ENCODE measurements at regions not wholly inside any gene's neighbourhood (a gene's known extent, or its start where the extent isn't known, plus 50 kb on each side); places are given as distances from the start of the nearest gene placed in this dataset.
"Not testable (repeated sequence)": the region's sequence is repeated elsewhere in the genome, so short reads cannot be mapped to it uniquely, and the experiment has no call there.

DNA sequence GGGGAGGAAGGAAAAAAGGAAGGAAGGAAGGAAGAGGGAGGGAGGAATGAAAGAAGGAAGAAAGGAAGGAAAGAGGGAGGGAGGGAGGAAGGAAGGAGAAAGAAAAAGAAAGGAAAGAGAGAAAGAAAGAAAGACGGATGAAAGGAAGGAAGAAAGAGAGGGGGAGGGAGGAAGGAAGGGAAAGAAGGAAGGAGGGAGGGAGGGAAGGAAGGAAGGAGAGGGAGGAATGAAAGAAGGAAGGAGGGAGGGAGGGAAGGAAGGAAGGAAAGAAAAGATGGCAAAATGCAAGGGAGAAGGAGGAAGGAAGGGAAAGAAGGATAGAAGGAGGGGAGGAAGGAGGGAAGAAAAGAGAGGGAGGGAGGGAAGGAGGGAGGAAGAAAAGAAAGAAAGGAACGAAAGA is 257.3 kb upstream of the C16orf82 start:
- DNase-seq, result no peak

DNA sequence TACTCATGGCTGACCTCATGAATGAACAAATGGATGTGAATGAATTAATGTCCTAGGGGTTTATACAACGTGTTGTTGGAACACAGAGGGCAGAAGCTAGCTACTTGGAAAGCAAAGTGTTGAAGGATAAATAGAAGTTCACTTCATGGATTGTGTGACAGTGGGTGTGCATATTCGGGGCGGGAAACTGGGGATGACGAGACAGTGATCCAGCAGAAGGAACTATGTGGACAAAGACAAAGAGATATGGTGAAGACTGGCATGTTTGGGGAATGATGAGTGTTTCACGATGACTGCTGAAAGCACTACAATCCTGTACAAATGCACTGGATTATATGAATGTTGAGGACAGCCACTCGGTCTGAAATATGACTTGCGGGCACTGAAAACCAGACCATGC is 250.5 kb upstream of the C16orf82 start:
- DNase-seq, result no peak

DNA sequence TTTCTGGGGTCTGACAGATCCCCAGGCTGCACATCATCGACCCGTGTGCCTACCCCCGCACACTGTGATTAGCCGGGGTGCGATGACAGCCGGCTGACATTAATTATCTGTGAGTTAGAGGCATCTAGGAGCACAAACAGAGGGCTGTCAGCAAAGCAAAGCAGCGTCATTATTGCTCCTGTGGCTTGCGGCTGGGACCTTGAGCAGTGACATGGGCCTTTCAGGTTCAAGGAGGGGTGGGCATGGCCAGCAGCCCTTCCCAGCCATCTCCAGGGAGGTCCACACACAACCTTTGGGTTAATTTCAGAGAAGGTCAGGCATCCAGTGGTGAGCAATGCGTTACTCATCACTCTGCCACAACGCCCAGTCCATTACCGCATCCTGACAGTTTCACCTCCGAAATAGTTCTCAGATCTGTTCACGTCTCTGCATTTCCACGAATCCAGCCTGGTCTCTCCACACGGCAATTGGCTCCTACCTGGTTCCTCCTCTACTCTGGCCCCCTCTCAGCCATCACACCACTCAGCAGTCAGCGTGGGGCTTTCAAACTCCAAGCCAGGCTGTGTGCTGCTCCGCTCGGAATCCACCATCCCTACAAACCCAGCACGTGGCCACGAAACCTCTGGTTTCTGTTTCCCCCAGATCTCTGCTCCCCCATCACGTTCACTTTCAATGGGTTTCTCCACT is 249.7 kb upstream of the C16orf82 start:
- no peak for DNase-seq

DNA sequence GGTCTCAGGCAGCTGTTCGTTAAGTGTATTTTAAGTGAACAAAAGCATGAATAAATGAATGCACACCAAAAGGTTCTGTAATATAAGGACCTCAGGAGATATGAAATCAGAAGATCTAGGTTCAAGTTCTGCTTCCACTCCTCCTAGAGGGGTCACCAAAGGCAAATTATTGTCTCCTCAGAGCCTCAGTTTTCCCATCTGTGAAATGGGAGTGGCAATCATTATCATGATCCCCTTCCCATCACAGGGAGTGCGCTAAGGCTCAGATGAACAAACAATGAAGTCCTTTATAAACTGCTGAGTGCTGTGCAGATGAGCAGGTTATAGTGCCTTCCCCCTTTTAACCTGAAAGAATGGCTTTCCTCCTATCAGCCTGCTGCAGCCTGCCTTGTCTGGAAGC is 248.3 kb upstream of the C16orf82 start:
- DNase-seq, result no peak

DNA sequence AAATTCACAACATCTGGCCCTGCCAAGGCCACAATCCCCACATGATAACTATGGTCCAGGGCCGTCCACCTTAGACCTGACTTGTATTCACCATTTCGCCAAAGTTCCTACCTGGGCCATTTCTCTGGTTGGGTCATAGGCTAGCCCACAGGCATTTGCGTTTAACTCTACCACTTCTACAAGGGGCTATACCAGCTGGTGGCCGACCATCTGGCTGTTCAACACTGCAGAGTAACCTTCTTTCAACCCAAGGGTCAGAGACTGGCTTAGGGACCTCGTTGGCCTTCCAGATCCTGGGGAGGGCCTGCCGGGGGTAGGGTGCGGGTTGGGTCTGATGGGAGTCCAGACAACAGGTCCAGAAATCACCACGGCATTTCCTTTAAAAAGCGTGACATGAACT is 242.3 kb upstream of the C16orf82 start:
- no peak for DNase-seq

DNA sequence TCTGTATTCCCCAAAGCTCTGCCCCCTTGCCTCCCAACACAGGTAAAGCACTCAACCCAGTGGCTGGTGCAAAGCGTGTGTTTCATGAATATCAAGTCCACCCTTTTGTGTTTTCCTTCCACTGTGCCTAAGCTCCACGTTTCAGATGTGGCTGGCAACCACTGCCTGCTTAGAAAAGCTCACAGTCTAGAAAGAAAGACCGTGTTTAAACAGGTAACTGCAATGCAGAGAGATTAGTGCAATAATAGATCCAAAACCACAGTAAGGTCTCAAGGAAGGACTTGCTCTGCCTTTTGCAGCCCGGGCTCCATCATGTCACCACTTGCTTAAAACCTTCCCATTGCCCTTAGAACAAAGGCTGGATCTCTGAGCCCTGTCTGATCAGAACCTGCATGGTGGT is 240.2 kb upstream of the C16orf82 start:
- no peak for DNase-seq

DNA sequence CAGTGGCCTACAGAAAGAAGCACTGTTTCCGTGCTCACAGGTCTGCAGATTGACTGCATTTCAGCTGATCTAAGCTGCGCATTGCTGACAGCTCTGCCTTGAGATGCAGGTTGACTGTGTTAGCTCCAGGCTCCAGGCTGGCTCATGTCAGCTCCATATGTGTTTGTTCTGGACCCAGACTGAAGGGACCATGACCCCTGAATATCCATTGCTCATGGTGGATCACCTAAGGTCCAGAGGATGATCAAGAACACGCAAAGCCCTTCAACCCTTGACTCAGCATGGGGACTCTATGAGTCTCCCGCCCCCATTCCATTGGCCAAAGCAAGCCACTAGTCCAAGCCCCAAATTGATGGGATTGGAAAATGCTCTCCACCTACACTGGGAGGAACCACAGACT is 239.3 kb upstream of the C16orf82 start:
- DNase-seq, result no peak

DNA sequence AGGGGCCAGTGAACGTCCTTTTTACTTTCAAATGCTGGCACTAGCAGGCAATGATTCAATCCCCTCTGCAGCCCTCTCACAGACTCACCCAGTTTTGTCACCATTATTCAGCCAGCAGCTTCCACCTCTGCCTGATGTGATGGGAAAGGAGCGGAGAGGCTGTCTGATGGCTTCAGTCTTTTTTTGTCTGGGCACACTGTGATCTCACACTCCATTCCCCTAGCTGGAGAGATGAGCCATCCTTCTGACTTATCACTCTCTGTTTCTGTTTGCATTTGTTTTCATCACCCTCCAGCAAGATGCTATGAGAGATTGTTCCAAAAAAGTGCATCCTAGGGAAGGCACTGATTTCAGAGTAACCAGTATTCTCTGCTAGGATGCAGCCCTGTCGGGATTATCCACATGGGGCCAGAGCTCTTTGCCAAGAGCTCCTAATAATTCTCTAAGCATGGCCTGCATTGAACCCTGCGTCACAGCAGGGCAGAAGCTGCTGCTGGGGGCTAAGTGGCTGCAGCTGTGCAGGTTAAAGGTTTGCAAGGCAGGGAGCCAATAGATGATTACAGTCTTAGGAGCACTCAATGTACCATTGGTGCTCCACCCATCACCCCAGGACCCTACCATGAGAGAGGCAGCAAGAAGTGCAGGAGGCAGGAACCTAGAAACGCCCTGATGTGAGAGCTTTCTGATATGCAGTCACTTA is 236.1 kb upstream of the C16orf82 start:
- no peak for DNase-seq

DNA sequence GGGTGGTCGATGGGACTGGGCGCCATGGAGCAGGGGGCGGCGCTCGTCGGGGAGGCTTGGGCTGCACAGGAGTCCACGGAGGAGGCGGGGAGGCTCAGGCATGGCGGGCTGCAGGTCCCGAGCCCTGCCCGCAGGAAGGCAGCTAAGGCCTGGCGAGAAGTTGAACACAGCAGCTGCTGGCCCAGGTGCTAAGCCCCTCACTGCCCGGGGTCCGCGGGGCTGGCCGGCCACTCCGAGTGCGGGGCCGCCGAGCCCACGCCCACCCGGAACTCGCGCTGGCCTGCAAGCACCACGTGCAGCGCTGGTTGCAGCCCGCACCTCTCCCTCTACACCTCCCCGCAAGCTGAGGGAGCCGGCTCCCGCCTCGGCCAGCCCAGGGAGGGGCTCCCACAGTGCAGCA is 230.6 kb upstream of the C16orf82 start:
- DNase-seq, result not testable (repeated sequence)

DNA sequence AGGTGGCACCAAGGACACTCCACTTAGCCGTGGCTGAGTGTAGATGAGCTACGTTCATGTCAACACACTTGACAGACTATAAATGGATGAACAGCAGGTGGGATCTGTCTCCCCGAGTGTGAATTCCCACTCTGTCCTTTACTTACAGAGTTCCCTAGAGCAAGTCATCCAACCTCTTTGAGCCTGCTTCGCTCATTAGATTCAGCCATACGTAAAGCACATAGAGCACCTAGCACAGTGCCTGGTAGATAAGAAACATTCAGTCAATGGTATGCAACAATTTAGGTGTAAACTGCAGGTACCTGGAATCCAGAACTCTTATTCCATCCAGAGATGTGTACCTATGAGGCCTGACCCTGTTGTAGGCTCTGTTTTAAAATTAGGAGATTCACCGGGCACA is 227.8 kb upstream of the C16orf82 start:
- DNase-seq, result no peak

DNA sequence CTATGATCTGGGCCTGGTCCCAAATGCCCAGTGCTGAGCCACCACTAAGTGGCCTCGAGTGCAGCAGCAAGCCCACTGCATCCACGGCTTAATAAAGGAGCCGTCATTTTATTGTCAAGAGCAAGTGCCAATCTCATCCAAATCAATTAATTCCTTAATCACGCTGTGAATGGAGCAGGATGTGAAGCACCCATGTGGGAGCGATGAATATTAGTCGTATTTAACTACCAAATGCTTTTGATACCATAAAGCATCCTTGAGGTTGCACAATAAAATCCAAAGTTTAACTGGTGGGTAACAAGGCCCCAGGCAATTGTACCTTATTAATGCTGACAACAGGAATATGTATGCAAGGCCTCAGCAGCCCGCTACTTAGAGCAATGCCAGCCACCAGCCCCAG is 226.0 kb upstream of the C16orf82 start:
- no peak for DNase-seq

DNA sequence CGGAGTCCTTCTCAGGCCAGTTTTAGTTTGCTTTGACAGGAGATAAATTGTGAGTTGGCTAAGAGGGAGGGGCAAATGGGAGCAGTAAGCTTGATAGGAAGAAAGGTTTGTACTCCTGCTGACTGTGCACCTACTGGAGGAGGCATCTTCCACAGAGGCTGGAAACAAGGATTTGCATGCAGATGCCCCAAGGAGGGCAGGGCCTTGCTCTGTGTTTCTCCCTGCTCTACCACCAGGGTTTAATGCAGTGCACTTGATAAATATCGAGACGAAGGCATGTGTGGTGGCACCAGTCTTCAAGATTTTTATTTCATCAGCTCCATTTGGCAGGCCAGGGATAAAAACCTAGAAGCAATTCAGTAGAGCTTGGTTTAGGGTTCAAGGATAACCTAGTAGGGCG is 210.5 kb upstream of the C16orf82 start:
- DNase-seq, result no peak

DNA sequence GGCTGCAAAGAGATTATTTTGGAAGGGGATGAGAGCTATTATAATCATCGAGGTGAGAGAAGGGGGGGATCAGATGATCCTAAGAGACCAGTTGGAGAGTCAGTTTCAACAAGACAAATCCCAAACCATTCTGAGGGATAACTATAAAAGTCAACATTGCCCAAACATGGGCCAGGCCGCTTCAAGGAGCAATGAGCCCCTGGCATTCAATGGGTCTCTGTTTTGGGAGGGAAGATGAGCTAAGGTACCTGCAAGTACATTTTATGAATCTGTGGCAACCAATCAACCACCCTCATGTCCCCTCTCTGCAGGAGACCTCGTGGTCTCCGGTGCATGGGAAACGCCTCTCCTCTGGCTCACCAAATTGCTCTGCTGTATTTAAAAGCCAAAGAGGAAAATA is 209.9 kb upstream of the C16orf82 start:
- no peak for DNase-seq

DNA sequence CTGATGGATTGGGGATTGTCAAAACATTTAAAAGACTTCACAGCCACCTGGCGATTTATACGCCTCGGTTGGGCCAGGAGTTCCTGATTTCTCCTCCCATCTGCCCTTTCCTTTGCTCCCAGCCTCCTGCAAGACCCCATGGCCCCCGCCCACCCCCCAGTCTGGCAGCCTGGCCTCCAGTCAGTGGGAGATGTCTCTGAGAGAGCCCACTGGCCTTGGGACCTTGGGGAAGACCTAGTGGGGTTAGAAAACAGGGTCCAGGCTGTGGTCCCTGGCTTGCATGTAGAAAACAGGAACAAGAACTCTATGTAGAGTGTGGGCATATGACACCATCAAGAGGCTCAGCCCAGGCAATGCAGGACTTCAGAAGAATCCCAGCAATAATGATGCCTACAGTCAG is 209.4 kb upstream of the C16orf82 start:
- DNase-seq, result no peak

DNA sequence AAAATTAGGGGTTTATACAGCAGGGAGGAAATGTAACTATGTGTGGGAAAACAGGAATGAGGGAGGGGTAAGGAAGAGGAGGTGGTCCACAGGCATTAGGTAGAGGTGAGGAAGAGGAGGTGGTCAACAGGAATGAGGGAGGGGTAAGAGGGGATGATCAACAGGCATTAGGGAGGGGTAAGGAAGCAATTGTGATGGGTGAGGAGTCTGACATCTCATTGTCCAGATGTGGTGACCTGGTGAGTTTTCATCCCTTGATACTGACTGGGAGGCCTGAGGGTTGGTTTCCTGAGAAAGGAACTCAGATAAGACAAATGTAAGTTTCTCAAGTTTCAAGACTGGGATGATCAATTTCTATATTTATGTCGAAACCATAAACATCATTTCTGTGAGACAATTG is 206.2 kb upstream of the C16orf82 start:
- no peak for DNase-seq

DNA sequence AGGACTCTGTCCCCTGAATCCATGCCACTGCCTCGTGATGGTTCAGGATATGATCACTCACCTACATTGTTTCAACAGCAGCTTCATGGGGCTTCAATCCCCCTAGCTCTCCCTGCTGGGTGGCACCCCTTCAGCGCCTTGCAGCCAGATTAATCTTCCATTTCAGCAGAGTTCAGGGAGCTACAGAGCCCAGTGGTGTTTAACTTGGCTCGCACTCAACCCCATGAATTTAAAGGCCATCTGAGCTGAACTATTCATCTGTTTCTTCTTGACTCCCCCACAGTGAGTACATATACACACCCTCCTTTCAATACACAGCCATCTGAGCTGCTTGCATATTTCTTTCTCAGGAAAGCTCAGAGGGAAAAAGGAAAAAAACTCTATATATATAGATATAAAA is 202.8 kb upstream of the C16orf82 start:
- no peak for DNase-seq

DNA sequence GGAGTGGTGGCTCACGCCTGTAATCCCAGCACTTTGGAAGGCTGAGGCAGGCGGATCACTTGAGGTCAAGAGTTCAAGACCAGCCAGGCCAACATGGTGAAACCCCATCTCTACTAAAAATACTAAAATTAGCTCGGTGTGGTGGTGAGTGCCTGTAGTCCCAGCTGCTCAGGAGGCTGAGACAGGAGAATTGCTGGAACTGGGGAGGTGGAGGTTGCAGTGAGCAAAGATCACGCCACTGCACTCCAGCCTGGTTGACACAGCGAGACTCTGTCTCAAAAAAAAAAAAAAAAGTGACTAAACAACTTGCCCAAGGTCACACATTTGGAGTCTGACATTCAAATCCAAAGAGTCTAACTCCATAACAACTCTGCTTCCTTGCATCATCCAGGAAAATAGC is 192.4 kb upstream of the C16orf82 start:
- DNase-seq, result not testable (repeated sequence)

DNA sequence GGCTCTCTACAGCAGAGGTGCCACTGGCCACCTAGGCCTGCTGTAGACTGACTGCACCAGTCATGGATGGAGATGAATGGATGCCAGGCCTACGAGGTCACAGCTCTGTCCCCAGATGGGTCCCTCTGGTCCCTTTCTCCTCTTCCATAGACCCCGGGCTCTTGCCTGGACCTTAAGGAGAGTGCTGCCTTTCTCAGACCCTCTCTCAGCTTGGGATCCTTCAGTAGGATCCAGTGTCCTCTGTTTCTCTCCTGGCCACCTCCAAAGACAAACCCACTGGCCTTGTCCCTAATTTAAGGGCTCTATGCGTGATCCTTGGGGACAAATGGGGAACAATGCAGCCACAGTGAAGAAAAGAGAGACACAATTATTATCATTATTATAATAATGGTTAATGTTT is 189.3 kb upstream of the C16orf82 start:
- DNase-seq, result no peak

DNA sequence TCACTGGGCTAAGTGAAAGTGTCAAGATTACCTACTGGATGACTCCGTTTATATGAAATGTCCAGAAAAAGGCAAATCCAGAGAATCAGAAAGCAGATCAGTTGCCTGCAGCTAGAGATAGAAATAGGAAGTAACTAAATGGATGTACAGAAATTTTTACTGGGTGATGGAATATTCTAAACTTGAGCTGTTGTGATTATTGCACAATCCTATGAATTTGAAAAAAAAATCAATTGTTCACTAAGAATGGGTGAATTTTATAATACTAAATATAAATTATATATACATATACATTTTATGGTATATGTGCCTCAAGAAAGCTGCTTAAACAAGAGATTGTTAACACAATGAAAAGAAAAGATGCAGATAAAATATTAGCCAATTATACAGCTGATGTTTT is 181.1 kb upstream of the C16orf82 start:
- DNase-seq, result no peak

DNA sequence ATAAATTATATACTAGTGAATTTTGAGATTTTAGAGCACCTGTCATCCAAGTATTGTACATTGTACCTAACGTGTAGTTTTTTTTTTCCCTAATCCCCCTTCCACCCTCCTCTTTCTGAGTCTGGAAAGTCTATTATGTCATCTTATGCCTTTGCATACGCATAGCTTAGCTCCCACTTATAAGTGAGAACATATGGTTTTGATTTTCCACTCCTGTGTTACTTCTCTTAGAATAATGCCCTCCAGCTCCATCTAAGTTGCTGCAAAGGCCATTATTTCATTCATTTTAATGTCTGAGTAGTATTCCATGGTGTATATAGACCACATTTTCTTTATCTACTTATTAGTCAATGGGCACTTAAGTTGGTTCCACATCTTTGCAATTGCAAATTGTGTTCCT is 177.0 kb upstream of the C16orf82 start:
- DNase-seq, result no peak

DNA sequence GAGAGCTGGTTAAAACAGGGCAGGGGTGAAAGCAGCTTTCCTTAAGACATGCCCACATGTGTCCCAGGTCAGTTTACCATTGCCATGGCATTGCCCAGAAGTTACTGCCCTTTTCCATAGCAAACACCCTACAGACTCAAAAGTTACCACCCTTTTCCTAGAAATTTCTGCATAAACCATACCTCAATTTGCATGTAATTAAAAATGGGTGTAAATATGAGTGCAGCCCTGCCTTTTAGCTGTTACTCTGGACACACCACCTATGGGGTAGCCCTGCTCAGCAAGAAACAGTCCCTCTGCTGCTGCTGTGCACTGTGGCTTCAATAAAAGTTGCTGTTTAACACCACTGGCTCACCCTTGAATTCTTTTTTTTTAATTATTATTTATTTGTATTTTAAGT is 168.5 kb upstream of the C16orf82 start:
- no peak for DNase-seq

DNA sequence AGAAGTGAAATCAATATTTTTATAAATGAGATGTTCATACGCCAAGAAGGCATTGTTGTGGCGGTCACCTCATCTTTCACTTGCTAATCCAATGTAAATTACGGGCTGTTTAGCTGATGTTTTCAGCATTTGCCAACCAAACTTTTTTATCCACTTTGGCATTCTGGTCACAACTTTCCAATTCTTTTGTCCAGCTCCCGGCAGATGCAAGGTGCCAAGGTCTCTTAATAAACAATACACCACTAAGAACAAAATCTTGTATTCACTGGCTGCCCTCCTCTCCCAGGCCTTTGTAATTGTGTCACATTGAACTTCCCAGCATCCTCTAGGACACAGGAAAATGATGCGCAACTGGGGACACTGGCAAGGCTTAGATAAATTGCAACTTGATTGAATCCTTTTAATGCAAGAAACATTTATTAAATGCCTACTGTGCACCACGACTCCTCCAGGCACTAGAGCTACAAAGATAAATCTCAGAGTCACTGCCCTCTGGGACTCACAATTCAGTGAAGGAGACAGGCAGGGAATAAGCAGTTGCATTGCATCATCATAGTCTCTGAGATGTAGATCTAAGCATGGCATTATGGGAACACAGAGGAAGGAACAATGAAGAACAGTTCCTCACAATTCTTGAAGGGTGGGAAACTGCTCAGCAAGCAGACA is 165.4 kb upstream of the C16orf82 start:
- DNase-seq, result no peak

DNA sequence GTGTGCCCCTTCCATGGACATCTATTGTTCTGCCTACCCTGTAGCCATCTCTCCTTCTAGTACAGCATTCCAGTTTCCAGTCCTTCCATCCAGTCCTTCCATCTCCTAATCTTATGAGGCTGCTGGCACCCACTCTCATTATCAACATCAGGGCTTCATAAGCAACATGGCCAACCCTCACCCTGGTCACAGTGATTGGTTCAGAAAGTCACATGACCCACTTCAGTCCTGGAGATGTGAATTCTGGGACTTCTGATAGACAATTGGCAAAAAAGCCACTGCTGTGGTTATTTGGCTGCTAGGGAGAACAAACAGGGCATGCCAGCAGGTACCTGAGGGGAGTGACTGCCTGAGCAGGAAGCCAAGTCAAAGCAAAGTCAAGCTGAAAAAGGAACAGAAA is 164.7 kb upstream of the C16orf82 start:
- DNase-seq, result no peak

DNA sequence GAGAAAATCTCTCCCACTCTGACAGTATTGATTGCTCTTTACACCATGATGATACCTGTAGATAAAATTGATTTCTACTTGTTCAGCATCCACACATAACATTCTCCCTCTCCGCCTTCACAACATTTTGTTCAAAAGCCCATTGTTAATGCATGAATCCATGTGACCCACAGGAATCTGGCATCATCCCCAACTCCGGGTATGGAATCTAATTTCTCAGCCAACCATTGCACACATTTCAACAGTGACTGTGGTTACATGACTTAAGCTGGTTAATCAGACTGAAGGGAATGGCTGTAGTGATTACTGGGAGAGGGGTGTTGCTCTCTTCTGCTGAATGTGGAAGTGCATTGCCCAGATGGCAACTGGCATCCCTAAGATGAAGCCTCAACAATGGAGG is 161.4 kb upstream of the C16orf82 start:
- no peak for DNase-seq
